Fibroblast of pulmonary artery (primary cell): ENCODE measurements at regions not wholly inside any gene's neighbourhood (a gene's known extent, or its start where the extent isn't known, plus 50 kb on each side); places are given as distances from the start of the nearest gene placed in this dataset.

Source experiments
- DNase-seq: peaks from one replicate; pipeline ENCODE4 v3.0.0-alpha.2; 2010; ENCODE audit warnings: low read depth
- H3K4me3 ChIP-seq: replicated peaks from 2 replicates; pipeline ENCODE4 v1.5.1; 2011; ENCODE audit warnings: low read depth, mild to moderate bottlenecking, control low read depth, low read length, moderate library complexity
- CTCF ChIP-seq: IDR thresholded peaks from 2 replicates; pipeline ENCODE4 v1.5.1; 2011; ENCODE audit warnings: mild to moderate bottlenecking, control low read depth, low read length, inconsistent platforms; ENCODE audit errors: missing control alignments

GRCh38 chr5:87122151-87122977 lies 145.3 kb upstream of the RASA1 start:
- no peak overlapping the region for H3K4me3 ChIP-seq
- no peak for TF ChIP-seq CTCF
- DNase-seq: no peak

GRCh38 chr5:87125766-87126165 lies 141.9 kb upstream of the RASA1 start:
- H3K4me3 ChIP-seq: no peak overlapping the region
- no peak for TF ChIP-seq CTCF
- no peak for DNase-seq

GRCh38 chr5:87126869-87127268 lies 140.8 kb upstream of the RASA1 start:
- DNase-seq: no peak
- no peak for TF ChIP-seq CTCF
- no peak overlapping the region for H3K4me3 ChIP-seq

GRCh38 chr5:87127426-87127825 lies 140.3 kb upstream of the RASA1 start:
- TF ChIP-seq CTCF: no peak
- DNase-seq: peak; percentile 34
- H3K4me3 ChIP-seq: no peak overlapping the region

GRCh38 chr5:87127956-87128687 lies 139.6 kb upstream of the RASA1 start:
- peak; percentile 47 for DNase-seq
- TF ChIP-seq CTCF: no peak
- no peak overlapping the region for H3K4me3 ChIP-seq

- no peak for DNase-seq
- TF ChIP-seq CTCF: no peak
- no peak overlapping the region for H3K4me3 ChIP-seq
Observed at GRCh38 chr5:87129046-87129445, 138.6 kb upstream of the RASA1 start.
